HG03558 (cell line): ENCODE measurements at regions not wholly inside any gene's neighbourhood (a gene's known extent, or its start where the extent isn't known, plus 50 kb on each side); places are given as distances from the start of the nearest gene placed in this dataset.

Experiments
- ATAC-seq: cut with Tn5 transposase; IDR thresholded peaks from one replicate; pipeline ENCODE4 v1.9.1; 2021; ENCODE audit warnings: moderate number of reproducible peaks; ENCODE audit not compliant: unreplicated experiment; ENCODE audit errors: extremely low read depth

DNA sequence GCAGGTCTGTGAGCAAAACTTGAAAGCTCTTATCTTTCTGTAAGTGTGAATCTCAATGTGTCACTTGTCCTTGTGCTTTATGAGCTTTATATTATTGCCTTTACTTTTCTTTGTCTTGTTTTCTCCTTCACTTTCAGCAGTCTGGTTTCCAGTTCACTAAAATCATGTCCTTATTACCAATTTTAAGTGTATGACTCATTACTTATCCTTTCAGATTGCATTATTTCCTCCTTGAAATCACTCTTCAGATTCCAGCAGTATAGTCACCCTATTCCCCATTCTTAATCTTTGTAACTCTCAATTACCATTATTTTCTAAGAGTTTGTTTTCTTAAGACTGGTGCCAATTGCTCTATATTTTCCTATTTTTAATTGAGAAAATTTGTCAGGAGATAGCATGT lies 117.4 kb upstream of the GRIK2 start:
- no peak for ATAC-seq

DNA sequence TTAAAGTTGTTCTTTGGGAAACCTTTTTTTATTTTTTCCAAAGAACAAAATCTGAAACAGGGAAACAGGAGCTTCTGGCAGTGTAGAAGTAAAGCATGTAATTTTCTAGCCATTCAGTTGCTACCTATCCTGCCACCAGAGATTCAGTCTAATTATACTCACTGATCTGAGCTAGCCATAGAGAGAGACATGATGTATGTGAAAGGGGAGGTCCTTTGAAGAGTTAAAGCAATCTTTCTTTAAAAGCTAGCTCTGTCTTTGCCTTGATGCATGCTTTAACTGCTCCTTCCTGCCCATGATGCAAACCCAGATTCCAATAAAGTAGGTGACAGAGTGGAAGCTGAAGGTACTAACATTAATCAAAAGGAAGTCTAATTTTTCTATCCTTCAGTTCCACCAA lies 114.1 kb upstream of the GRIK2 start:
- no peak for ATAC-seq

DNA sequence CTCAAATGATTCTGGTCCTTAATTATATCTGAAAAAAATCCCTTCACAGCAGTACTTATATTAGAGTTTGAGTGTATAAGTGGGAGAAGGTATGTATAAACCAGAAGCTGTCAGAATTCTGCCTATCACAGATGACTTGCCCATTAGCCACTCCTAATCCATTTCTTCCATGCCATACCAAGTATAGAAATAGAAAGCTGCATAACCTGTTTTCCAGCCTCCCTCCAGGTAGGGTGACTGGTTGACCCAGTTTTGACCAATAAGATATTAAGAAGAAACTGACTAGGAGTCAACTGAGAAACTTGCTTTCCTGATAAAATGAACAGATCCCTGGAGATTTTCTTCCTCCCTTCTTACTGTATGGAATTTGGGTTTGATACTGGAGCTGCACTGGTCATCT lies 112.2 kb upstream of the GRIK2 start:
- no peak for ATAC-seq

DNA sequence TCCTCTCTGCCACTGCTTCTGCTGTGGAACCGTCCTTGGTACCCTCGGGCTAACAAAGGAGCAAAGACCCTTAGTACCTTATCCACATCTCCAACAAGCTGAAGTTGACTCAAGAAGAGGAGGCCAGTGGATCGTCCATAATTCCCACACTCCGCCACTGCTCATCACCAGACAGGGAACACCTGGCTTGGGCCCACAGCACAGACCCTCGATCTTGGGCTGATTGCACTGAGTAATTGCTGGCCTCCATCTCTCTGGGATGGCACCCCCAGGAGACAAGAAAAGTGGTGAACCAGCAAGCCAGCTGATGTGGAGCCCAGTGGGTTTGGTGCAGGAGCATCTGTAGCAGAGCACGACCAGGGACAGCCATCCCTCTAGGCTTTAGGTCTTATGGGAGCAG lies 109.4 kb upstream of the GRIK2 start:
- ATAC-seq: no peak

DNA sequence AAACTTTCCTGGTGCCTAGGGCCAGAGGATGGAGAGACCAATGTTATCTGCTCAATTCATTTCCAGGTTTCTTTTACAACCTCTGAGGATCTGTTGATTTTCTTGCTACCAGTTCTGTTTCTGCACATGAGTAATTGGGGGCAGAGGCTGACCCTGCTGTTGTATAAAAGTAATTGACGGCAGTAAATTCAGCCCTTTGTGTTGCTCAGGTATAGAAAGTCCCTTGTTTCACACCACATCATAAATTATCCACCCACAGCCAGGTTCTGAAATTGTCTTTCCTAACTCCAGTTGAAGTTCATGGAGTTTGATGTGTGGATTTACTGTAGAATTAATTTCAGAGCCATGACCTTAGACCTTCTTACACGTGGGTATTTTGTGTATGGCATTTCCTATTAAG lies 107.4 kb upstream of the GRIK2 start:
- ATAC-seq: no peak

DNA sequence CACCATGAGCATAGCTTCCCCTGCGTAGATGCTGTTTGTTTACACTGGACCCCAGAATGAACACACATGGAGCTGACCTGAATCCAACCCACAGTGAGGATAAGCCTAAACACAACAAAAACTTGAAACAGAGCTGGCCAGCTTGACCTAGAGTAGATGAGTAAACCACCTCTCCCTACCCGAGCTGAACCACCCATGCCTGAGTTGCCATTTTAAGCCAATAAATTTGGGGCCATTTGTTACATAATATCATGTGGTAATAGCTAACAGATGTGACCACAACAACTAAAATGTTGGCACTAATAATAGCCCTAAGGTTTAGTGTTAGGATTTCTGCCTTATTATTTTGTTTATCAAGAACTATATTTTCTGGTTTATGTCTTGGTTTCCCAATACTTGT lies 103.2 kb upstream of the GRIK2 start:
- no peak for ATAC-seq

DNA sequence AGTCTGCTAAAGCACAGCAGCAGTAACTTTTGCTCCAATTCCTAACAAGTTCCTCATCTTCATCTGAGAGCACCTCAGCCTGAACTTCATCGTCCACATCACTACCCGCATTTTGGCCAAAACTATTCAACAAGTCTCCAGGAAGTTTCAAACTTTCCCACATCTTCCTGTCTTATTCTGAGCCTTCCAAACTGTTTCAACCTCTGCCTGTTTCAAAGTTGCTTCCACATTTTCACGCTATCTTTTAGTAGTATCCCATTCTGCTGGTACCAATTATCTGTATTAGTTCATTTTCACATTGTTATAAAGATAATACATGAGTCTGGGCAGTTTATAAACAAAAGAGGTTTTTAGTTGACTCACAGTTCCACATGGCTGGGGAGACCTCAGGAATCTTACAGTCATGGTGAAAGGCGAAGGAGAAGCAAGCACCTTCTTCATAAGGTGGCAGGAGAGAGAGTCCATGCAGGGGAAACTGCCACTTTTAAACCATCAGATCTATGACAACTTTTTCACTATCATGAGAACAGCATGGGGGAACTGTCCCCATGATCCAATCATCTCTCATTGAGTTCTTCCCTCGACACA lies 99.4 kb upstream of the GRIK2 start:
- ATAC-seq: no peak

DNA sequence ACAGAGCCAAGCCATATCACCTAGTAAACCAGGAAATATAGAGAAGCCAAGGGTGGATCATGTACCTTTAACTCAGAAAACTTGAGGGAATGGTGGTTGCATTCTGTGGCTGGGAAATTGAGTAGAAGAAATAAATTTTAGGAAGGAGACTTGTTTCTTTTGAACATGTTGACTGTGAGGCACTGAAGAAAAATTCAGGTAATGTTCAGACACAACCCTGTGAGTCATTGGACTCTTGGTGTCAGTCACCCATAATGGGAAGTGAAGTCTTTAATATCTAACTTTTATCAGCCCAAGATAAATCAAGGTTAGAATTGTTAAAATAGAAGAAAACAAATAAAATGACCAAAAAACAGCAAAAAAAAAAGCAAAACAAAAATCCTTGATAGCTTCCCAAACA lies 98.8 kb upstream of the GRIK2 start:
- ATAC-seq: no peak

DNA sequence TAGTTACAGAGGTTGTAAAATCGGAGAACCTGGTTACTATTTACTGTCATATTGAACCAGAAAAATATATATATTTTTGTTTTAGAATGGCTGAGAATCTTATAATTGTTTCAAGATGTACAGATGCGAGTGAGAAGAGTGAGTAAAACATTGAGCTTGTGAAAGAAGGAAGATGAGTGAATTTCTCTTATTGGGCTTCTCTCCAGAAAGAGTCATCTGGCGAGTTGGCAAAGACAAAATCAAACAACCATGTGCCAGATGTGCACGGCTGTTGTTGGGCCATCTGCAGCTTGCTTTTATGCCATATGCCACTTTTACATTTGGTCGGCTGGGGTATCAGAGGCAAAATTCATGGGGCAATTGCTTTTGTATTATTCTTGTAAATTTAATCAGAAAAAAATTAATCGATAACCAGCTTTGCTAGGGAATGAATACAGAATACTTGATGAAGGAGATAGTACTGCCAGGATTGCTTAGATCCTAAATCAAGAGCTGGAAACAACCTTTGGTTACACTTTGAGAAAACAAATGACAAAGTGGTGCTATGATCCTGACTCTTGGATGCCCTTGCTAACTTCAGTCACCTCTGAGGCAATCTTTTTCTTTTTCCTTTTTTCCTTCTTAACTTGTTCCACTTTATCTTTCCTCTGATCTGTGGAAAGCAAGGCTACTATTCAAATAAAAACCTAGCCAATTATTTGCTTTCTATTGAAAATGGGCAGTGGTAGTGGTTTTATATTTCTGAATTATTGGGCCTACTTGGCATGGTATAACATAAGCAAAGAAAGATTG lies 97.1 kb upstream of the GRIK2 start:
- no peak for ATAC-seq

DNA sequence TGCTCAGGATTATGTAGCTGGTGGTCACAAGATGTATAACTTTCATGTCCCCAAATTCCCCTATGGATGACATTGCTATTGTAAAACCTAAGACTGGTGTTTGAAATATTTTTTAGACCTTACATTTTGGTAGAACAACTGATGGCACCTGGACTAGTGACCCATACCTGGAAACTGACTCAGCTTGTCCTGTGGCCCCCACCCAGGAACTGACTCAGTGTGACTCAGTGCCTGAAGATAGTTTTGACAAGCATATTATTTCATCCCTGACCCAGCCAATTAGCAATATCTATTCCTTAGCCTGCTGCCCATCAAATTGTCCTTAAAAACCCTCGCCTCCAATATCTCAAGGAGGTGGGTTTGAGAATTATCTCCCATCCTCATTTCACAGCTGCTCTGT lies 90.9 kb upstream of the GRIK2 start:
- no peak for ATAC-seq

DNA sequence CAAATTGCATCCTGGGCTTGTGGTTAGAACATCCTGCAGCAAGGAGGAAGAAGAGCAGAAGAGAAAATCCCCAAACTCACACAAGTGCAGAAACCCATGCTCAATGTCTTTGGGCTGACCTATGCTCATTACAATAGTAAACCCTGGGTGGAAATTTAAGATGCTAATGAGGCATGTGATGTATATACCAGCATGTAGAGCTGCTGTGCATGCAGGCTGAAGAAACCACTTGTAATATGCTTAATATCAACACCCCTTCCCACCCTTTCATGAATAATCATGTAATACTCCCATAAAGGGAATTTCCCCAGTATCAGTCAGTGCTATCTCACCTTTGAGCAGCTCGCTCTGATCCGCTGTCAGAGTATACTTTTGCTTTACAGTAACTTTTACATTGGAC lies 90.0 kb upstream of the GRIK2 start:
- ATAC-seq: no peak

DNA sequence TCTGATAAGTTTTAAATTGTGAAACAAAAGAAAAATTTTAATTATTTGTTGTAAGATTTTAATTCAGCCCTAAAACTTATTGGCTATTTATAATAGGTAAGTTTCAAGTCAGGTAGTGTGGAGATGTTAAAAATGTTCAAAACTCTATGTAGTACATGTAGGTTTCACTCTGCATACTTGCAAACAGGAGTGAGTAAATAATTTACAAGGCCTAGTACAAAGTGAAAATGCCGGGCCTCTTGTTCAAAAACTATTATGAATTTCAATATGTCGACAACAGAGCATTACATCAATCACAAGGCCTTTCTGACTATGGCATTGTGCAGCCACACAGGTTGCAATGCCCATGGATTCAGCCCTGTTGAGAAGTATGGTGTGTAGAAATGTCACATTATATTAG lies 80.9 kb upstream of the GRIK2 start:
- ATAC-seq: no peak

DNA sequence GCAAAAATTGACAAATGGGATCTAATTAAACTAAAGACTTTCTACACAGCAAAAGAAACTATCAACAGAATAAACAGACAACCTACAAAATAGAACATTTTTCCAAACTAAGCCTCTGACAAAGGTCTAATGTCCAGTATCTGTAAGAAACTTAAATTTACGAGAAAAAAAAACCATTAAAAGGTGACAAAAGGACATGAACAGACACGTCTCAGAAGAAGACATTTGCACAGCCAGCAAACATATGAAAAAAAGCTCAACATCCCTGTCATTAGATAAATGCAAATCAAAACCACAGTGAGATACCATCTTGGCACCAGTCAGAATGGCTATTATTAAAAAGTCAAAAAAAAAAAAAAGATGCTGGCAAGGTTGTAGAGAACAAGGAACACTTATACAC lies 70.6 kb upstream of the GRIK2 start:
- ATAC-seq: no peak

DNA sequence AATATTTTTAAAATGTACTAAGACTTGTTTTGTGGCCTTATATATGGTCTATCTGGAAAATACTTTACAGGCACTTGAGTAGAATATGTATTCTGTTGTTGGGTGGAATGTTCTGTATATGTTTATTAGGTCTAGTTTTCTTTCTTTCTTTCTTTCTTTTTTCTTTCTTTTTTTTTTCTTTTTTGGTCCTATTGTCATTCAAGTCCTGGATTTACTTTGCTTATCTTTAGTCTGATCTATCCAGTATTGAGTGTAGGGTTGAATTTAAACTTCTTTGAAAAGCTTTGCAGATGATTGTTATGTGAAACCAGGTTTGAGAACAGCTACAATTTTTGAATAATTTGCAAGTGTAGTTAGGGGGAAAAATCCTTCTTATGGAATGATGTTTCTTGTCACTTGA lies 67.1 kb upstream of the GRIK2 start:
- no peak for ATAC-seq

DNA sequence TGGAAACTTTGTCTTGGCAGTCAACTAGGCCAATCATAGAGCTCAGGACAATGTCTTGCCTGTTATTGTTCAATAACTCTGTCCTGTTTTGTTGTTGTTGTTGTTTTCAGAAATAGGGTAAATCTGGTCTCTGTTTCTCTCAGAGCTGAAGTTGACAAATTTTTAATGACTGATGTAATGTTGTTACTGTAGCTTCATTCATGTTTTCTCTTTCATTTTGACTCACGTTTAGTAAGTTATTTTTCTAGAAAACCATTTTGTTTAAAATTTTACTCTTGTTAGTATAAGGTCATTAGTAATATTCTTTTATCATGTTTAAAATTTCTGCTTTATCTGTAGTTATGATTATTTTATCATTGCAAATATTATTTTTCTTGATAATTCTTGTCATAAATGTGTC lies 51.6 kb upstream of the GRIK2 start:
- ATAC-seq: no peak
